ENCODE measurements at regions not wholly inside any gene's neighbourhood (a gene's known extent, or its start where the extent isn't known, plus 50 kb on each side); places are given as distances from the start of the nearest gene placed in this dataset.

GRCh38 chr12:70150230-70150629, 93.0 kb upstream of the CNOT2 start:
- H3K36me3 ChIP-seq = no peaks in the 10 kb centered on the region
- H3K27me3 ChIP-seq = no peaks in the 10 kb centered on the region
- H3K27ac ChIP-seq = no peak overlapping the region
- no peak for DNase-seq
- intact Hi-C loops (cut with DNase I) = no loop called here
- TF ChIP-seq, protein P1, sequence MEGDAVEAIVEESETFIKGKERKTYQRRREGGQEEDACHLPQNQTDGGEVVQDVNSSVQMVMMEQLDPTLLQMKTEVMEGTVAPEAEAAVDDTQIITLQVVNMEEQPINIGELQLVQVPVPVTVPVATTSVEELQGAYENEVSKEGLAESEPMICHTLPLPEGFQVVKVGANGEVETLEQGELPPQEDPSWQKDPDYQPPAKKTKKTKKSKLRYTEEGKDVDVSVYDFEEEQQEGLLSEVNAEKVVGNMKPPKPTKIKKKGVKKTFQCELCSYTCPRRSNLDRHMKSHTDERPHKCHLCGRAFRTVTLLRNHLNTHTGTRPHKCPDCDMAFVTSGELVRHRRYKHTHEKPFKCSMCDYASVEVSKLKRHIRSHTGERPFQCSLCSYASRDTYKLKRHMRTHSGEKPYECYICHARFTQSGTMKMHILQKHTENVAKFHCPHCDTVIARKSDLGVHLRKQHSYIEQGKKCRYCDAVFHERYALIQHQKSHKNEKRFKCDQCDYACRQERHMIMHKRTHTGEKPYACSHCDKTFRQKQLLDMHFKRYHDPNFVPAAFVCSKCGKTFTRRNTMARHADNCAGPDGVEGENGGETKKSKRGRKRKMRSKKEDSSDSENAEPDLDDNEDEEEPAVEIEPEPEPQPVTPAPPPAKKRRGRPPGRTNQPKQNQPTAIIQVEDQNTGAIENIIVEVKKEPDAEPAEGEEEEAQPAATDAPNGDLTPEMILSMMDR (IDR thresholded peaks at IDR 0.05) = no peak
- no peaks in the 10 kb centered on the region for H3K4me1 ChIP-seq
- H3K9me3 ChIP-seq = peaks cover 0 to 24% of the 10 kb centered on the region in 2 donors
- H3K4me3 ChIP-seq = no peak overlapping the region
- no peak for ATAC-seq

- no peak overlapping the region for H3K4me3 ChIP-seq
- ATAC-seq = no peak
- no peaks in the 10 kb centered on the region for H3K4me1 ChIP-seq
- H3K9me3 ChIP-seq = peaks cover 0 to 41% of the 10 kb centered on the region in 2 donors
- TF ChIP-seq, protein P1 (IDR thresholded peaks at IDR 0.05) = no peak
- no peak overlapping the region for H3K27ac ChIP-seq
- no peaks in the 10 kb centered on the region for H3K36me3 ChIP-seq
- H3K27me3 ChIP-seq = no peaks in the 10 kb centered on the region
- DNase-seq = no peak
- intact Hi-C loops (cut with DNase I) = no loop called here
Measured at GRCh38 chr12:70151993-70152392, 91.2 kb upstream of the CNOT2 start.

DNA sequence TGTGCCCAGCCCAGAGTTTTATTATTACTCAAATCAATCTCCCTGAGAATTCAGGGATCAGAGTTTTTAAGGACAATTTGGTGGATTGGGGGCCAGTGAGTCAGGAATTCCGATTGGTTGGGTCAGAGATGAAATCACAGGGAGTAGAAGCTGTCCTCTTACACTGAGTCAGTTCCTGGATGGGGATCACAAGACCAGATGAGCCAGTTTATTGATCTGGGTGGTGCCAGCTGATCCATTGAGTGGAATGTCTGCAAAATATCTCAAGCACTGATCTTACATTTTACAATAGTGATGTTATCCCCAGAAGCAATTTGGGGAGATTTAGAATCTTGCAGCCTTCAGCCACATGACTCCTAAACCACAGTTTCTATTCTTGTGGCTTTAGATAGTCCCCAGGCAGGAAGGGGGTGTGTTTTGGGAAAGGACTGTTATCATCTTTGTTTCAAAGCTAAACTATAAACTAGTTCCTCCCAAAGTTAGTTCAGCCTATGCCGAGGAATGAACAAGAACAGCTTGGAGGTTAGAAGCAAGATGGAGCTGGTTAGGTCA, 89.1 kb upstream of the CNOT2 start:
- DNase-seq (no peak), ATAC-seq (no peak)
- intact Hi-C loops (cut with DNase I) = no loop called here
- Histone ChIP-seq H3K4me3 (no peak overlapping the region), H3K9me3 (peaks cover 0 to 61% of the 10 kb centered on the region in 2 donors), H3K36me3 (no peaks in the 10 kb centered on the region), H3K4me1 (no peaks in the 10 kb centered on the region), H3K27ac (no peak overlapping the region), H3K27me3 (no peaks in the 10 kb centered on the region)
- TF ChIP-seq, protein P1 (IDR thresholded peaks at IDR 0.05) = no peak

DNA sequence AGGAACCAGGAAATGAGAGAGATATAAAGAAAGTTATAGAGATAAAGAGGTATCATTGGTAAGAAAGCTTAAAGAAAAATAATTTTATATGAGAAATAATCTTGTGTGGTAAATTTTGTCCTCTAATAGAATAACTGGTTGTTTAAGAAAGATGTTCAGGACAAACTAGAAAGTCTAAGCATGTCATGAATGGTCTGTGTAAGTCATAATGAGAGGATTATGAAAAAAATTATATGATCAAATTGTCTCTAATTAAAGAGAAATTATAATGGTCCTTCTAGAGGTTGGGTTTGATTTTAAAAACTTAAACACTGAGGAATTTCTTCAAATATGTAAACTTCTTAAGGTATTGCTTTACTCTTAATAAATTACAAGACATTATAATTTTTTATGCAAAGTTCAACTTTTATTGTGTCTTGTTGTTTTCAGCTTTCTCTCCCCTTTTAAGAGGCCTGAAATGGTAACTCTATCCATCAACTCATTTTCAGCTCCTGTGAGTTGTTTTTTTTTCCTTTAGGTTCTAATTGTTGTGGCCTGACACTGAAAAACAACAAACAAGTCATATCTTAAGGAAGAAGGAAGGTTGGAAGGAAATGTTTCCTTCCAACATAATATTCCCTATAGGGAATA, 88.2 kb upstream of the CNOT2 start:
- no peaks in the 10 kb centered on the region for H3K27me3 ChIP-seq
- DNase-seq (no peak), ATAC-seq (no peak)
- H3K36me3 ChIP-seq = no peaks in the 10 kb centered on the region
- no peaks in the 10 kb centered on the region for H3K4me1 ChIP-seq
- TF ChIP-seq, protein P1 (IDR thresholded peaks at IDR 0.05) = no peak
- peaks cover 0 to 69% of the 10 kb centered on the region in 2 donors for H3K9me3 ChIP-seq
- intact Hi-C loops (cut with DNase I) = no loop called here
- H3K4me3 ChIP-seq = no peak overlapping the region
- no peak overlapping the region for H3K27ac ChIP-seq

DNA sequence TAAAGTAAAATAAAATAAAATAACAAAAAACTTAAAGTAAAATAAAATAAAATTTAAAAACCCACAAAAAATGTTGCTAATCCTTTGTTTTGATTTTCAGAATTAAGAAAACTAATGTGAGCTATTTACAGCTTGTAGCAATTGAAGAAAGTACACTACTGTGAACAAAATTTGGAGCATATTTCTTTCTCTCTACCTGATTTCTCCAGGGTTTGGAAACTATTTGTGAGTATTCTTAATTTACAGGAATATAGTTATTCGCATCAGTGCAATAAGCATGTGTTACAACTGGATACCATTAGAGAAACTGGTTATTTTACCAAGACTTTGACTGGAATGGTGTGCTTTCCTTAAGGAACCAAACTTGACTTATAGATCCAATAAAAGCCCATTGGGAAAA, 86.1 kb upstream of the CNOT2 start:
- no peaks in the 10 kb centered on the region for H3K27me3 ChIP-seq
- no peak overlapping the region for H3K4me3 ChIP-seq
- no peaks in the 10 kb centered on the region for H3K4me1 ChIP-seq
- no peak for DNase-seq
- H3K9me3 ChIP-seq = peaks cover 0 to 77% of the 10 kb centered on the region in 2 donors
- H3K36me3 ChIP-seq = no peaks in the 10 kb centered on the region
- no peak for ATAC-seq
- TF ChIP-seq, protein P1 (IDR thresholded peaks at IDR 0.05) = no peak
- no peak overlapping the region for H3K27ac ChIP-seq
- intact Hi-C loops (cut with DNase I) = no loop called here

All from left lung (tissue), 4 donors.